ENCODE measurements at regions not wholly inside any gene's neighbourhood (a gene's known extent, or its start where the extent isn't known, plus 50 kb on each side); places are given as distances from the start of the nearest gene placed in this dataset.
"Not testable (repeated sequence)": the region's sequence is repeated elsewhere in the genome, so short reads cannot be mapped to it uniquely, and the experiment has no call there.

DNA sequence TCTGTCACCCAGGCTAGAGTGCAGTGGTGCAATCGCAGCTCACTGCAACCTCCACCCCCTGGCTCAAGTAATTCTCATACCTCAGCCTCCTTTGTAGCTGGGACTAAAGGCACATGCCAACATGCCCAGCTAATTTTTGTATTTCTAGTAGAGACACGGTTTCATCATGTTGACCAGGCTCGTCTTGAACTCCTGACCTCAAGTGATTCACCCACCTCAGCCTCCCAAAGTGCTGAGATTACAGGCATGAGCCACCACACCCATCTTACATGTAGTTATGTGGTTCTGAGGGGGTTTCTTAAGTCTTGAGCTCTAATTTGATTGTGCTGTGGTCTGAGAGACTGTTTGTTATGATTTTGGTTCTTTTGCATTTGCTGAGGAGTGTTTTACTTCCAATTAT lies 57.3 kb upstream of the USP15 start:
- not testable (repeated sequence) for H3K9me3 ChIP-seq (ENCODE audit: control insufficient read depth, low read length); H3K36me3 ChIP-seq (ENCODE audit: control insufficient read depth, insufficient read depth, low read length); H3K27me3 ChIP-seq (ENCODE audit: control insufficient read depth, insufficient read depth, low read length, poor library complexity, severe bottlenecking); H3K4me3 ChIP-seq (ENCODE audit: insufficient read depth, low read depth, low read length); H3K4me1 ChIP-seq (ENCODE audit: control insufficient read depth, insufficient read depth, low read length); H3K27ac ChIP-seq (ENCODE audit: insufficient read depth, low read depth, low read length, poor library complexity, severe bottlenecking)
- 82 to 87% methylated on average over 3 of the region's 3 CpGs for WGBS, 2 experiments

DNA sequence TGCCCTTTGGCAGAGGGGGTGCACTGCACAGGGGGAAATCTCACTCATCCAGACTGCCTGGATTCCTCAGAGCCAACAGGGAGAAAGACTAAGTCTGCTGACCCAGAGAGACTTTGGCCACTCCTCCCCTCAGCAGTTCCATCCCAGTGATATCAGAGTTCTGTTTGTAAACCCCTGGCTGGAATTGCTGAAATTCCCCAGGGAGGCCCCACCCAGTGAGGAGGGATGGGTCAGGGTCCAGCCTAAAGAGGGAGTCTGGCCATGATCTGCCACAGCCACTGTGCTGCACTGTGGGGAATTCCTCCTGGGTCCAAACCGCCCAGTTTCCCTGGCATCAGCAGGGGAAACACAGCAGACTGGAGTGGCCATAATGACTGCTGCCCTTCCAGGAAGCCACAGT lies 54.9 kb upstream of the USP15 start:
- WGBS, 2 experiments: 90 to 91% methylated on average over 1 of the region's 1 CpG
- Histone ChIP-seq H3K4me3 (ENCODE audit: insufficient read depth, low read depth, low read length) (no peak overlapping the region), H3K27ac (ENCODE audit: insufficient read depth, low read depth, low read length, poor library complexity, severe bottlenecking) (no peak overlapping the region)

DNA sequence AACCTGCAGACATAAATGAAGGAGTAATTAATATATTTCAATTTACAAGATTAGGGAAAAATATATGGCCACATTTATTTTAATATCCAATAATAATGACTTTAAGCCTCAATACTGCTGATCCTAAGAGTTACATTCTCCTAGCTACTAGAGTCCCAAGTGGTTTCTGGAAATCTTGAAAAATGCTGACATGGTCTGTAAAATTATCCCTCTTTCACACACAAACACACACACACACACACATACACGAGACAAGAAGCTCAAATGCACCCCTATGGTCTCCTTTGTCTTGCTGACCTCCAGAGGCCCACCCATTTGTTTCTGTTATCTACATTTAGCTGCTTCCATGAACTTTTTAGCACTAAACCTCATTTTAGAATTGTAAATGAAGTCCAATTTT lies 53.0 kb upstream of the USP15 start:
- no peaks in the 10 kb centered on the region for H3K9me3 ChIP-seq (ENCODE audit: control insufficient read depth, low read length)
- no peaks in the 10 kb centered on the region for H3K4me1 ChIP-seq (ENCODE audit: control insufficient read depth, insufficient read depth, low read length)
- 78 to 85% methylated on average over 1 of the region's 1 CpG for WGBS, 2 experiments
- H3K27me3 ChIP-seq (ENCODE audit: control insufficient read depth, insufficient read depth, low read length, poor library complexity, severe bottlenecking): no peaks in the 10 kb centered on the region
- H3K36me3 ChIP-seq (ENCODE audit: control insufficient read depth, insufficient read depth, low read length): no peaks in the 10 kb centered on the region
- H3K27ac ChIP-seq (ENCODE audit: insufficient read depth, low read depth, low read length, poor library complexity, severe bottlenecking): no peak overlapping the region
- no peak overlapping the region for H3K4me3 ChIP-seq (ENCODE audit: insufficient read depth, low read depth, low read length)

More for the DNA sequence above, 54.9 kb upstream of the USP15 start:
- Histone ChIP-seq H3K27me3 (ENCODE audit: control insufficient read depth, insufficient read depth, low read length, poor library complexity, severe bottlenecking) (no peaks in the 10 kb centered on the region), H3K9me3 (ENCODE audit: control insufficient read depth, low read length) (no peaks in the 10 kb centered on the region), H3K36me3 (ENCODE audit: control insufficient read depth, insufficient read depth, low read length) (no peaks in the 10 kb centered on the region), H3K4me1 (ENCODE audit: control insufficient read depth, insufficient read depth, low read length) (no peaks in the 10 kb centered on the region)

Data from ectodermal cell (in vitro differentiated cells).